GM19463 (cell line): ENCODE measurements at regions not wholly inside any gene's neighbourhood (a gene's known extent, or its start where the extent isn't known, plus 50 kb on each side); places are given as distances from the start of the nearest gene placed in this dataset.
"Not testable (repeated sequence)": the region's sequence is repeated elsewhere in the genome, so short reads cannot be mapped to it uniquely, and the experiment has no call there.

Source experiments
- ATAC-seq: cut with Tn5 transposase; IDR thresholded peaks from one replicate; pipeline ENCODE4 v1.9.1; 2021; ENCODE audit warnings: mild to moderate bottlenecking, moderate library complexity; ENCODE audit not compliant: unreplicated experiment

GRCh38 chr2:129833465-129833864 is 146.0 kb upstream of the RAB6C start:
- not testable (repeated sequence) for ATAC-seq

GRCh38 chr2:129847043-129847442 is 132.4 kb upstream of the RAB6C start:
- ATAC-seq: no peak

- peak; percentile 65 for ATAC-seq
These were observed 129.8 kb upstream of the RAB6C start for GRCh38 chr2:129849559-129850160.

- no peak for ATAC-seq
These were observed 122.3 kb upstream of the RAB6C start for GRCh38 chr2:129857200-129857599.

GRCh38 chr2:129859175-129859574 is 120.3 kb upstream of the RAB6C start:
- ATAC-seq: no peak

- ATAC-seq: no peak
These were observed 119.4 kb upstream of the RAB6C start for GRCh38 chr2:129860088-129860487.

- ATAC-seq: no peak
These were observed 117.7 kb upstream of the RAB6C start for GRCh38 chr2:129861666-129862288.

- no peak for ATAC-seq
These were observed 116.8 kb upstream of the RAB6C start for GRCh38 chr2:129862668-129863067.

GRCh38 chr2:129863350-129863749 is 116.1 kb upstream of the RAB6C start:
- ATAC-seq: no peak

- ATAC-seq: peak; percentile 49
These were observed 114.7 kb upstream of the RAB6C start for GRCh38 chr2:129864719-129865118.

- no peak for ATAC-seq
These were observed 113.5 kb upstream of the RAB6C start for GRCh38 chr2:129865976-129866375.

GRCh38 chr2:129866391-129866790 is 113.1 kb upstream of the RAB6C start:
- ATAC-seq: no peak

GRCh38 chr2:129868151-129868550 is 111.3 kb upstream of the RAB6C start:
- no peak for ATAC-seq

GRCh38 chr2:129870685-129871241 is 108.7 kb upstream of the RAB6C start:
- ATAC-seq: no peak

- no peak for ATAC-seq
These were observed 107.0 kb upstream of the RAB6C start for GRCh38 chr2:129872446-129872845.

GRCh38 chr2:129876541-129876940 is 102.9 kb upstream of the RAB6C start:
- no peak for ATAC-seq

- ATAC-seq: peak; percentile 89
These were observed 102.2 kb upstream of the RAB6C start for GRCh38 chr2:129877289-129877741.

- ATAC-seq: peak; percentile 34
These were observed 101.4 kb upstream of the RAB6C start for GRCh38 chr2:129877795-129878775.

- no peak for ATAC-seq
These were observed 99.8 kb upstream of the RAB6C start for GRCh38 chr2:129879614-129880180.

GRCh38 chr2:129880309-129880708 is 99.2 kb upstream of the RAB6C start:
- ATAC-seq: no peak

- no peak for ATAC-seq
These were observed 98.5 kb upstream of the RAB6C start for GRCh38 chr2:129880971-129881370.
